MM.1S (cell line): ENCODE measurements at regions not wholly inside any gene's neighbourhood (a gene's known extent, or its start where the extent isn't known, plus 50 kb on each side); places are given as distances from the start of the nearest gene placed in this dataset.

Source experiments
- DNase-seq: peaks from one replicate; pipeline ENCODE4 v3.0.0-alpha.2; 2015
- H2AFZ ChIP-seq: fragments of 300-600 bp; sonication (generic); 2 replicates; pipeline ENCODE4 v1.6.0; 2016; ENCODE audit warnings: antibody characterized with exemption, low read length
- H3F3A ChIP-seq: fragments of 300-600 bp; sonication (generic); 2 replicates; pipeline ENCODE4 v1.6.1; 2016; ENCODE audit warnings: mild to moderate bottlenecking, antibody characterized with exemption, low read length, moderate library complexity, mixed read lengths; ENCODE audit not compliant: insufficient read depth
- H3K27ac ChIP-seq: fragments of 300-600 bp; sonication (generic); 2 replicates; pipeline ENCODE4 v1.5.1; 2016; ENCODE audit warnings: mild to moderate bottlenecking, low read length
- H3K27me3 ChIP-seq: fragments of 300-600 bp; sonication (generic); replicated peaks from 2 replicates; pipeline ENCODE4 v1.6.0; 2016; ENCODE audit warnings: low read length; ENCODE audit not compliant: insufficient read depth
- H3K36me3 ChIP-seq: fragments of 300-600 bp; sonication (generic); replicated peaks from 2 replicates; pipeline ENCODE4 v1.6.1; 2016; ENCODE audit warnings: mild to moderate bottlenecking, low read length, mixed read lengths; ENCODE audit not compliant: insufficient read depth
- H3K4me1 ChIP-seq: fragments of 300-600 bp; sonication (generic); 2 replicates; pipeline ENCODE4 v1.6.1; 2016; ENCODE audit warnings: low read length, mixed read lengths
- H3K4me2 ChIP-seq: fragments of 300-600 bp; sonication (generic); 2 replicates; pipeline ENCODE4 v1.6.0; 2016; ENCODE audit warnings: low read depth, low read length
- H3K4me3 ChIP-seq: fragments of 300-600 bp; sonication (generic); 2 replicates; pipeline ENCODE4 v1.5.1; 2016; ENCODE audit warnings: low read length, mixed read lengths
- H3K79me2 ChIP-seq: fragments of 300-600 bp; sonication (generic); 2 replicates; pipeline ENCODE4 v1.6.1; 2016; ENCODE audit warnings: mixed run types, low read length, mixed read lengths
- H3K9ac ChIP-seq: fragments of 300-600 bp; sonication (generic); 2 replicates; pipeline ENCODE4 v1.6.1; 2016; ENCODE audit warnings: low read length, mixed read lengths
- H3K9me2 ChIP-seq: fragments of 300-600 bp; sonication (generic); replicated peaks from 2 replicates; pipeline ENCODE4 v1.6.1; 2016; ENCODE audit warnings: mild to moderate bottlenecking, low read length, mixed read lengths; ENCODE audit not compliant: insufficient read depth
- H3K9me3 ChIP-seq: fragments of 300-600 bp; sonication (generic); replicated peaks from 2 replicates; pipeline ENCODE4 v1.6.1; 2016; ENCODE audit warnings: mild to moderate bottlenecking, low read length, mixed read lengths; ENCODE audit not compliant: insufficient read depth
- H4K20me1 ChIP-seq: fragments of 300-600 bp; sonication (generic); 2 replicates; pipeline ENCODE4 v1.6.1; 2016; ENCODE audit warnings: mild to moderate bottlenecking, low read length, moderate library complexity, mixed read lengths; ENCODE audit not compliant: insufficient read depth
- EZH2 ChIP-seq: fragments of 300-600 bp; sonication (generic); optimal IDR thresholded peaks from 2 replicates; pipeline ENCODE3; 2017; ENCODE audit warnings: low read depth, mild to moderate bottlenecking, antibody characterized with exemption, low read length, mixed read lengths
- EZH2phosphoT487 ChIP-seq: fragments of 300-600 bp; sonication (generic); IDR thresholded peaks from 2 replicates; pipeline ENCODE4 v1.6.1; 2018; ENCODE audit warnings: antibody characterized with exemption, low read length
- TF ChIP-seq, protein P1 (sequence below): fragments of 300-600 bp; sonication (generic); IDR thresholded peaks from 2 replicates; pipeline ENCODE4 v1.5.1; 2016; ENCODE audit warnings: antibody characterized with exemption, low read length, mixed read lengths

DNA sequence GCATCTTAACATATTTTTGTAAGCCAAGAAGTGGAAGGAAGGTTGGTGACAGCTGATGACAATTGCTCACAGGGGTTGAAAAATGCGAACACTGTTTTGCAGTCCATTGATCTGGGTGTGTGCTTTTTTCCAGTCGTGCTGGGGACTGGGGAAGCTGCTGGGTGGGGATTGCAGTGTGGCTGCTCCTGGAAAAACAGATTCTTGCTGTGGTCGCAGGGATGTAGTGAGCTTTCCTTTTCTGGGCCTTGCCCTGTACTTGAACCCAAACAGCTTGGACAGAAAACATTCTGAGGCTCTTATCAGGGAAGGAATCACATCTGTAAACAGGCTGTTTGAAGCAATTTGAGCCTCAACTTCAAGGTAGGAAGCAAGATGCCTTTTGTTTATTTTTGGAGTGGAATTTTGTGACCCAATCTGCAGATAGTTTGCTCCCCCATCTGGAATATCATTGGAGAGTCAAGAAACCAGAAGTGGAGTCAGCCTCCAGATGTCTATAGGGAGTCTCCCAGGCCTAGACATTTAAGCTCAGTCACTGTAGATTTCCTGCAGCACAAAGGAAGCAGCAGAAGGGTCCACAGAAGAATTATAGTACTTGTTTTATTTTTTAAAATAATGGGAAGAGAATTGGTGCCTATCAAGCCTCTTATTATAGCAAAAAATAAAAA, 279.2 kb upstream of the FERMT1 start:
- H3K9ac ChIP-seq: no peak overlapping the region

DNA sequence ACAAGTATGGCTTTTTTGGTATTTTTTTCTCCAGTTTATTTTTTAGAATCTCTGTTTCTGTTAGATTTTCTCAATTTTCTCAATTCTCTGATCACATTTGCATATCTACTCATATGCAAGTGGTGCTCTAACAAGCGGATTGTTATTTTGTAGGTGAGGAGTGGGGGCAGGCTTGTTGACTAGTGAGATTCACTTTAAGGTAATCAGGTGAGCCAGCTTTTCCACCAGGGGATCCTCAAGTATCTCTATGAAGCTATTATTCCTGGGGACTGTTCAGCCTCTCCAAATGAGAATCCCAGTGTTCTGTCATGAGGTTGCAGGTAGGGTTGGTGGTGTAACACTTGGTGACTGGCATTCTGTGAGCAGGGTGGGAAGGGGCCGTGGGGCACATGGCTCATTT, 274.3 kb upstream of the FERMT1 start:
- H3K9me2 ChIP-seq: no peaks in the 10 kb centered on the region
- no peak overlapping the region for H3K4me2 ChIP-seq
- no peak overlapping the region for H3K9ac ChIP-seq
- H3F3A ChIP-seq: no peaks in the 10 kb centered on the region
- DNase-seq: no peak
- no peak overlapping the region for H3K4me3 ChIP-seq
- TF ChIP-seq EZH2phosphoT487 (no peak), EZH2 (no peak)
- TF ChIP-seq, protein P1, sequence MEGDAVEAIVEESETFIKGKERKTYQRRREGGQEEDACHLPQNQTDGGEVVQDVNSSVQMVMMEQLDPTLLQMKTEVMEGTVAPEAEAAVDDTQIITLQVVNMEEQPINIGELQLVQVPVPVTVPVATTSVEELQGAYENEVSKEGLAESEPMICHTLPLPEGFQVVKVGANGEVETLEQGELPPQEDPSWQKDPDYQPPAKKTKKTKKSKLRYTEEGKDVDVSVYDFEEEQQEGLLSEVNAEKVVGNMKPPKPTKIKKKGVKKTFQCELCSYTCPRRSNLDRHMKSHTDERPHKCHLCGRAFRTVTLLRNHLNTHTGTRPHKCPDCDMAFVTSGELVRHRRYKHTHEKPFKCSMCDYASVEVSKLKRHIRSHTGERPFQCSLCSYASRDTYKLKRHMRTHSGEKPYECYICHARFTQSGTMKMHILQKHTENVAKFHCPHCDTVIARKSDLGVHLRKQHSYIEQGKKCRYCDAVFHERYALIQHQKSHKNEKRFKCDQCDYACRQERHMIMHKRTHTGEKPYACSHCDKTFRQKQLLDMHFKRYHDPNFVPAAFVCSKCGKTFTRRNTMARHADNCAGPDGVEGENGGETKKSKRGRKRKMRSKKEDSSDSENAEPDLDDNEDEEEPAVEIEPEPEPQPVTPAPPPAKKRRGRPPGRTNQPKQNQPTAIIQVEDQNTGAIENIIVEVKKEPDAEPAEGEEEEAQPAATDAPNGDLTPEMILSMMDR: no peak
- H3K27me3 ChIP-seq: no peaks in the 10 kb centered on the region
- H3K27ac ChIP-seq: no peak overlapping the region
- no peaks in the 10 kb centered on the region for H3K4me1 ChIP-seq
- no peaks in the 10 kb centered on the region for H3K79me2 ChIP-seq
- no peak overlapping the region for H2AFZ ChIP-seq
- no peaks in the 10 kb centered on the region for H3K9me3 ChIP-seq
- H3K36me3 ChIP-seq: no peaks in the 10 kb centered on the region
- H4K20me1 ChIP-seq: no peaks in the 10 kb centered on the region

More for the DNA sequence above, 279.2 kb upstream of the FERMT1 start:
- Histone ChIP-seq H3F3A (no peaks in the 10 kb centered on the region), H3K4me3 (no peak overlapping the region), H3K4me2 (no peak overlapping the region), H3K9me2 (no peaks in the 10 kb centered on the region), H3K27me3 (no peaks in the 10 kb centered on the region), H4K20me1 (no peaks in the 10 kb centered on the region), H3K27ac (no peak overlapping the region), H2AFZ (no peak overlapping the region), H3K79me2 (no peaks in the 10 kb centered on the region), H3K36me3 (no peaks in the 10 kb centered on the region), H3K9me3 (no peaks in the 10 kb centered on the region), H3K4me1 (no peaks in the 10 kb centered on the region)
- TF ChIP-seq EZH2 (no peak), EZH2phosphoT487 (no peak)
- TF ChIP-seq, protein P1: no peak
- DNase-seq: no peak

DNA sequence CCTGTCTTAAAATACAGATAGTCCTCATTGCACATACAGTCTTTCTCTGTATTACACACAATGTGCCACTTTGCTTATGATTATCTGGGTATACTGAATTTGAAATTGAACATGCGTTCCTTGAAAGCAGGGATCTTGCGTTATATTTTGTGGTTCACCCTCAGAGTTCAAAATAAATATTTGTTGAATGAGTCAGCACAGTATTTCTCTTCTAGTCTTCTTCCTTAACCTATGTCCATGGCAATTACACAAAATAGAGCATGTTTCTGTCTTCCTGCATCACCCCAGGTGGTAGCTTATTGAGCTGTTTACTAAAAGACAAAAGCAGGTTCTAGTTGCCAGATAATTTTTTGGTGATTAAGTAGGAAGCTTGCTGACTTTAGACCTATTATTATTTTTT, 272.9 kb upstream of the FERMT1 start:
- TF ChIP-seq, protein P1: no peak
- TF ChIP-seq EZH2: no peak
- TF ChIP-seq EZH2phosphoT487: no peak
- no peak for DNase-seq
- H3K4me1 ChIP-seq: no peaks in the 10 kb centered on the region
- no peaks in the 10 kb centered on the region for H4K20me1 ChIP-seq
- no peak overlapping the region for H2AFZ ChIP-seq
- no peak overlapping the region for H3K4me2 ChIP-seq
- H3K9me2 ChIP-seq: no peaks in the 10 kb centered on the region
- H3K27me3 ChIP-seq: no peaks in the 10 kb centered on the region
- H3K9me3 ChIP-seq: no peaks in the 10 kb centered on the region
- no peaks in the 10 kb centered on the region for H3K79me2 ChIP-seq
- H3K4me3 ChIP-seq: no peak overlapping the region
- H3K27ac ChIP-seq: no peak overlapping the region
- no peaks in the 10 kb centered on the region for H3K36me3 ChIP-seq
- no peaks in the 10 kb centered on the region for H3F3A ChIP-seq
- no peak overlapping the region for H3K9ac ChIP-seq
